ENCODE measurements at regions not wholly inside any gene's neighbourhood (a gene's known extent, or its start where the extent isn't known, plus 50 kb on each side); places are given as distances from the start of the nearest gene placed in this dataset.

- no peak for ATAC-seq
- TF ChIP-seq RARB (CRISPR knock-in tag; IDR thresholded peaks at IDR 0.05): no peak
- TF ChIP-seq OSR1 (CRISPR knock-in tag; IDR thresholded peaks at IDR 0.05): no peak
- no peak for TF ChIP-seq ARNTL (CRISPR knock-in tag; IDR thresholded peaks at IDR 0.05; ENCODE audit: borderline replicate concordance, low read depth)
- TF ChIP-seq CREB5 (CRISPR knock-in tag; IDR thresholded peaks at IDR 0.05; ENCODE audit: low read depth): no peak
- no peak for TF ChIP-seq CSRNP3 (CRISPR knock-in tag; IDR thresholded peaks at IDR 0.05)
- TF ChIP-seq ZFP30 (CRISPR knock-in tag; IDR thresholded peaks at IDR 0.05): no peak
- TF ChIP-seq CSDC2 (CRISPR knock-in tag; IDR thresholded peaks at IDR 0.05): no peak
- no peak for TF ChIP-seq BACH2 (CRISPR knock-in tag; IDR thresholded peaks at IDR 0.05; ENCODE audit: borderline replicate concordance)
- TF ChIP-seq TCF4 (CRISPR knock-in tag; IDR thresholded peaks at IDR 0.05; ENCODE audit: borderline replicate concordance): no peak
- no peak for TF ChIP-seq ZNF70 (CRISPR knock-in tag; IDR thresholded peaks at IDR 0.05)
Measured at GRCh38 chr4:66357316-66357715, 687.0 kb upstream of the EPHA5 start.

GRCh38 chr4:66355328-66355727 lies 685.0 kb upstream of the EPHA5 start:
- no peak for TF ChIP-seq TOX (CRISPR knock-in tag; IDR thresholded peaks at IDR 0.05; ENCODE audit: borderline replicate concordance)
- no peak for TF ChIP-seq ZNF70 (CRISPR knock-in tag; IDR thresholded peaks at IDR 0.05)
- TF ChIP-seq CSDC2 (CRISPR knock-in tag; IDR thresholded peaks at IDR 0.05): no peak
- TF ChIP-seq ZNF565 (CRISPR knock-in tag; conservative IDR thresholded peaks at IDR 0.05; ENCODE audit: low read depth): no peak
- no peak for TF ChIP-seq POU6F1 (CRISPR knock-in tag; IDR thresholded peaks at IDR 0.05; ENCODE audit: borderline replicate concordance, low read depth)
- no peak for ATAC-seq

GRCh38 chr4:66351761-66352160 lies 681.5 kb upstream of the EPHA5 start:
- TF ChIP-seq CSRNP3 (CRISPR knock-in tag; IDR thresholded peaks at IDR 0.05): no peak
- TF ChIP-seq ESRRG (CRISPR knock-in tag; IDR thresholded peaks at IDR 0.05): no peak
- TF ChIP-seq ZNF70 (CRISPR knock-in tag; IDR thresholded peaks at IDR 0.05): no peak
- TF ChIP-seq ISL1 (CRISPR knock-in tag; IDR thresholded peaks at IDR 0.05): no peak
- no peak for TF ChIP-seq CSDC2 (CRISPR knock-in tag; IDR thresholded peaks at IDR 0.05)
- TF ChIP-seq BACH2 (CRISPR knock-in tag; IDR thresholded peaks at IDR 0.05; ENCODE audit: borderline replicate concordance): no peak
- no peak for TF ChIP-seq ARNTL (CRISPR knock-in tag; IDR thresholded peaks at IDR 0.05; ENCODE audit: borderline replicate concordance, low read depth)
- TF ChIP-seq TOX (CRISPR knock-in tag; IDR thresholded peaks at IDR 0.05; ENCODE audit: borderline replicate concordance): no peak
- no peak for TF ChIP-seq TCF4 (CRISPR knock-in tag; IDR thresholded peaks at IDR 0.05; ENCODE audit: borderline replicate concordance)
- no peak for TF ChIP-seq POU6F1 (CRISPR knock-in tag; IDR thresholded peaks at IDR 0.05; ENCODE audit: borderline replicate concordance, low read depth)
- no peak for TF ChIP-seq SNAI2 (CRISPR knock-in tag; IDR thresholded peaks at IDR 0.05)
- TF ChIP-seq PATZ1 (CRISPR knock-in tag; IDR thresholded peaks at IDR 0.05; ENCODE audit: borderline replicate concordance): no peak
- TF ChIP-seq TSHZ2 (CRISPR knock-in tag; IDR thresholded peaks at IDR 0.05): no peak
- no peak for TF ChIP-seq PPARA (CRISPR knock-in tag; IDR thresholded peaks at IDR 0.05; ENCODE audit: borderline replicate concordance)
- no peak for TF ChIP-seq ZC3H10 (CRISPR knock-in tag; IDR thresholded peaks at IDR 0.05)
- TF ChIP-seq RARB (CRISPR knock-in tag; IDR thresholded peaks at IDR 0.05): no peak
- no peak for TF ChIP-seq ZNF8 (CRISPR knock-in tag; IDR thresholded peaks at IDR 0.05)
- no peak for TF ChIP-seq GLIS3 (CRISPR knock-in tag; IDR thresholded peaks at IDR 0.05)
- TF ChIP-seq OSR1 (CRISPR knock-in tag; IDR thresholded peaks at IDR 0.05): no peak
- no peak for TF ChIP-seq ZFP3 (CRISPR knock-in tag; IDR thresholded peaks at IDR 0.05)
- ATAC-seq: no peak
